ENCODE measurements at regions not wholly inside any gene's neighbourhood (a gene's known extent, or its start where the extent isn't known, plus 50 kb on each side); places are given as distances from the start of the nearest gene placed in this dataset.

- TF ChIP-seq, protein P1, sequence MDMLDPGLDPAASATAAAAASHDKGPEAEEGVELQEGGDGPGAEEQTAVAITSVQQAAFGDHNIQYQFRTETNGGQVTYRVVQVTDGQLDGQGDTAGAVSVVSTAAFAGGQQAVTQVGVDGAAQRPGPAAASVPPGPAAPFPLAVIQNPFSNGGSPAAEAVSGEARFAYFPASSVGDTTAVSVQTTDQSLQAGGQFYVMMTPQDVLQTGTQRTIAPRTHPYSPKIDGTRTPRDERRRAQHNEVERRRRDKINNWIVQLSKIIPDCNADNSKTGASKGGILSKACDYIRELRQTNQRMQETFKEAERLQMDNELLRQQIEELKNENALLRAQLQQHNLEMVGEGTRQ (IDR thresholded peaks at IDR 0.05; ENCODE audit: low read depth, low read length), result no peak
- TF ChIP-seq MXI1 (IDR thresholded peaks at IDR 0.05; ENCODE audit: borderline replicate concordance, low read depth, low read length), result no peak
- no peak for TF ChIP-seq CTCF (conservative IDR thresholded peaks at IDR 0.05; ENCODE audit: low read depth, low read length)
- TF ChIP-seq CEBPB (IDR thresholded peaks at IDR 0.05; ENCODE audit: low read depth, low read length), result no peak
- no peak for TF ChIP-seq SMC3 (IDR thresholded peaks at IDR 0.05; ENCODE audit: low read depth, low read length)
- no peak for TF ChIP-seq RAD21 (IDR thresholded peaks at IDR 0.05; ENCODE audit: low read length)
- TF ChIP-seq ELK1 (IDR thresholded peaks at IDR 0.05; ENCODE audit: borderline replicate concordance, low read depth, low read length), result no peak
- TF ChIP-seq POLR2A (IDR thresholded peaks at IDR 0.05; ENCODE audit: low read depth, low read length), result no peak
- TF ChIP-seq RCOR1 (IDR thresholded peaks at IDR 0.05; ENCODE audit: insufficient replicate concordance, low read length), result no peak
- no peak for TF ChIP-seq MAFK (IDR thresholded peaks at IDR 0.05; ENCODE audit: low read depth, low read length)
- no peak for TF ChIP-seq FOS (IDR thresholded peaks at IDR 0.05; ENCODE audit: low read depth, low read length)
- TF ChIP-seq MAZ (IDR thresholded peaks at IDR 0.05; ENCODE audit: borderline replicate concordance, low read depth, low read length), result no peak
Measured at GRCh38 chr16:25366078-25366477, 108.4 kb upstream of the ZKSCAN2 start.
